GM23338 (cell line): ENCODE measurements at regions not wholly inside any gene's neighbourhood (a gene's known extent, or its start where the extent isn't known, plus 50 kb on each side); places are given as distances from the start of the nearest gene placed in this dataset.
"Not testable (repeated sequence)": the region's sequence is repeated elsewhere in the genome, so short reads cannot be mapped to it uniquely, and the experiment has no call there.

Source experiments
- ATAC-seq: fragments of 200-7000 bp; cut with Tn5 transposase; 3 replicates; pipeline ENCODE4 v1.9.1; 2020
- DNase-seq: peaks from one replicate; pipeline ENCODE4 v3.0.0-alpha.2; 2015; ENCODE audit warnings: low spot score
- H2AFZ ChIP-seq: fragments of 200-600 bp; sonication (generic); 2 replicates; pipeline ENCODE4 v1.8.0; 2016; ENCODE audit warnings: antibody characterized with exemption, mild to moderate bottlenecking, moderate library complexity
- H3F3A ChIP-seq: fragments of 200-600 bp; sonication (generic); replicated peaks from 2 replicates; pipeline ENCODE4 v1.8.0; 2017; ENCODE audit warnings: antibody characterized with exemption, mixed run types, low read depth
- H3K27ac ChIP-seq: fragments of 200-600 bp; sonication (generic); 2 replicates; pipeline ENCODE4 v1.6.1; 2016; ENCODE audit warnings: low read depth
- H3K27me3 ChIP-seq: fragments of 200-600 bp; sonication (generic); 2 replicates; pipeline ENCODE4 v1.8.0; 2016; ENCODE audit warnings: mild to moderate bottlenecking, mixed run types, moderate library complexity; ENCODE audit not compliant: insufficient read depth
- H3K36me3 ChIP-seq: fragments of 200-600 bp; sonication (generic); 2 replicates; pipeline ENCODE4 v1.8.0; 2016; ENCODE audit warnings: mild to moderate bottlenecking; ENCODE audit not compliant: insufficient read depth
- H3K4me1 ChIP-seq: fragments of 200-600 bp; sonication (generic); 2 replicates; pipeline ENCODE4 v1.8.0; 2016; ENCODE audit warnings: mild to moderate bottlenecking, moderate library complexity; ENCODE audit not compliant: insufficient read depth
- H3K4me2 ChIP-seq: fragments of 200-600 bp; sonication (generic); 2 replicates; pipeline ENCODE4 v1.7.1; 2017; ENCODE audit warnings: mixed run types
- H3K4me3 ChIP-seq: fragments of 200-600 bp; sonication (generic); 2 replicates; pipeline ENCODE4 v1.6.1; 2016; ENCODE audit warnings: mixed run types
- H3K79me2 ChIP-seq: fragments of 200-600 bp; sonication (generic); replicated peaks from 2 replicates; pipeline ENCODE4 v1.8.0; 2017; ENCODE audit warnings: mild to moderate bottlenecking; ENCODE audit not compliant: insufficient read depth
- H3K9me2 ChIP-seq: fragments of 200-600 bp; sonication (generic); 2 replicates; pipeline ENCODE4 v1.8.0; 2017; ENCODE audit not compliant: insufficient read depth
- H4K20me1 ChIP-seq: fragments of 200-600 bp; sonication (generic); replicated peaks from 2 replicates; pipeline ENCODE4 v1.8.0; 2017; ENCODE audit warnings: mild to moderate bottlenecking; ENCODE audit not compliant: insufficient read depth
- H3K27ac Mint-ChIP-seq: 2 replicates; pipeline ENCODE4 v1.8.0; 2020; ENCODE audit warnings: inconsistent platforms, mild to moderate bottlenecking, moderate library complexity, mixed read lengths
- H3K27me3 Mint-ChIP-seq: 3 replicates; pipeline ENCODE4 v1.8.0; 2022; ENCODE audit warnings: low read depth, mild to moderate bottlenecking, moderate library complexity, mixed read lengths, inconsistent platforms; ENCODE audit not compliant: insufficient read depth, poor library complexity
- H3K36me3 Mint-ChIP-seq: 3 replicates; pipeline ENCODE4 v1.8.0; 2021; ENCODE audit warnings: low read depth, mild to moderate bottlenecking, inconsistent platforms, moderate library complexity, mixed read lengths
- H3K4me1 Mint-ChIP-seq: 3 replicates; pipeline ENCODE4 v1.8.0; 2020; ENCODE audit warnings: mild to moderate bottlenecking, inconsistent platforms, mixed read lengths
- H3K4me3 Mint-ChIP-seq: 3 replicates; pipeline ENCODE4 v1.8.0; 2021; ENCODE audit warnings: moderate library complexity, mild to moderate bottlenecking, inconsistent platforms, mixed read lengths
- H3K9me3 Mint-ChIP-seq: 3 replicates; pipeline ENCODE4 v1.8.0; 2020; ENCODE audit warnings: moderate library complexity, mild to moderate bottlenecking, inconsistent platforms, mixed read lengths
- CTCF ChIP-seq, 2 experiments: fragments of 200-600 bp in 1 of 2; sonication (generic) in 1 of 2; conservative IDR thresholded peaks; 2 replicates each; pipeline versions ENCODE4 v1.5.1 to v1.6.1; 2016 to 2017; ENCODE audit warnings: antibody characterized with exemption in 2 of 2, low read depth in 2 of 2, mild to moderate bottlenecking in 2 of 2, moderate library complexity in 1 of 2
- JUNB ChIP-seq: IDR thresholded peaks from one replicate; pipeline ENCODE4 v1.6.1; 2016; ENCODE audit warnings: antibody characterized with exemption; ENCODE audit not compliant: unreplicated experiment
- NANOG ChIP-seq: IDR thresholded peaks from 2 replicates; pipeline ENCODE4 v1.6.1; 2016; ENCODE audit warnings: antibody characterized with exemption, borderline replicate concordance
- POLR2AphosphoS5 ChIP-seq: IDR thresholded peaks from 2 replicates; pipeline ENCODE4 v1.6.1; 2016; ENCODE audit warnings: antibody characterized with exemption, low read depth
- STAT1 ChIP-seq: IDR thresholded peaks from one replicate; pipeline ENCODE4 v1.6.1; 2016; ENCODE audit warnings: antibody characterized with exemption; ENCODE audit not compliant: unreplicated experiment
- ZNF331 ChIP-seq: fragments of 250-450 bp; sonication (Bioruptor Pico); IDR thresholded peaks from 2 replicates; pipeline ENCODE4 v1.5.0; 2020; ENCODE audit warnings: low read depth, mild to moderate bottlenecking, moderate library complexity
- ZNF462 ChIP-seq: fragments of 250-450 bp; sonication (Bioruptor Pico); IDR thresholded peaks from 2 replicates; pipeline ENCODE4 v1.5.0; 2020; ENCODE audit warnings: mild to moderate bottlenecking, moderate library complexity

- TF ChIP-seq ZNF462 (CRISPR knock-in tag): no peak
- TF ChIP-seq JUNB: no peak
- no peak for TF ChIP-seq POLR2AphosphoS5
- no peak for TF ChIP-seq STAT1
- TF ChIP-seq ZNF331 (CRISPR knock-in tag): no peak
Measured at GRCh38 chr7:114175125-114175524, 239.5 kb upstream of the FOXP2 start (continued).

GRCh38 chr7:114173170-114173890 is 241.3 kb upstream of the FOXP2 start:
- Histone ChIP-seq H3K36me3 (no peaks in the 10 kb centered on the region), H3K4me2 (no peak overlapping the region), H3F3A (no peaks in the 10 kb centered on the region), H4K20me1 (no peaks in the 10 kb centered on the region), H3K27ac (no peak overlapping the region), H3K4me3 (no peak overlapping the region), H3K4me1 (no peaks in the 10 kb centered on the region), H3K9me2 (no peaks in the 10 kb centered on the region), H2AFZ (no peak overlapping the region), H3K79me2 (no peaks in the 10 kb centered on the region), H3K27me3 (no peaks in the 10 kb centered on the region)
- Mint-ChIP-seq H3K4me3 (no peak overlapping the region), H3K27ac (no peak overlapping the region), H3K4me1 (no peaks in the 10 kb centered on the region), H3K36me3 (peaks cover 4% of the 10 kb centered on the region; the same call in 2 of the 3 replicates), H3K9me3 (peaks cover 8% of the 10 kb centered on the region), H3K27me3 (peaks cover 3% of the 10 kb centered on the region)
- DNase-seq (no peak), ATAC-seq (no peak)
- TF ChIP-seq JUNB: no peak
- TF ChIP-seq NANOG: no peak
- no peak for TF ChIP-seq CTCF (conservative IDR thresholded peaks at IDR 0.05; ENCODE audit: low read depth in 2 of 2)

GRCh38 chr7:114169389-114169788 is 245.2 kb upstream of the FOXP2 start:
- H2AFZ ChIP-seq, H3F3A ChIP-seq, H3K27me3 Mint-ChIP-seq, H4K20me1 ChIP-seq, H3K4me3 ChIP-seq, H3K79me2 ChIP-seq, H3K4me2 ChIP-seq, H3K4me1 ChIP-seq, H3K36me3 ChIP-seq, ATAC-seq, DNase-seq, H3K27me3 ChIP-seq, H3K36me3 Mint-ChIP-seq, H3K27ac ChIP-seq, H3K4me3 Mint-ChIP-seq, H3K4me1 Mint-ChIP-seq, H3K27ac Mint-ChIP-seq, H3K9me2 ChIP-seq: not testable (repeated sequence)
- peaks cover 21% of the 10 kb centered on the region for H3K9me3 Mint-ChIP-seq
